Activated naive CD8-positive, alpha-beta T cell treated with anti-CD3 and anti-CD28 coated beads for 36 hours (primary cell): ENCODE measurements at regions not wholly inside any gene's neighbourhood (a gene's known extent, or its start where the extent isn't known, plus 50 kb on each side); places are given as distances from the start of the nearest gene placed in this dataset.

ENCODE experiments used
- DNase-seq: peaks from one replicate; pipeline ENCODE4 v3.0.0; 2021
- H3K27ac Mint-ChIP-seq: one replicate; pipeline ENCODE4 v1.8.0; 2022; ENCODE audit warnings: mild to moderate bottlenecking, moderate library complexity, mixed read lengths
- H3K27me3 Mint-ChIP-seq: one replicate; pipeline ENCODE4 v1.8.0; 2022; ENCODE audit warnings: mild to moderate bottlenecking, mixed read lengths
- H3K36me3 Mint-ChIP-seq: one replicate; pipeline ENCODE4 v1.8.0; 2021; ENCODE audit warnings: mild to moderate bottlenecking, mixed read lengths
- H3K4me1 Mint-ChIP-seq: one replicate; pipeline ENCODE4 v1.8.0; 2021; ENCODE audit warnings: mixed read lengths
- H3K4me3 Mint-ChIP-seq: one replicate; pipeline ENCODE4 v1.8.0; 2022; ENCODE audit warnings: mild to moderate bottlenecking, moderate library complexity, mixed read lengths
- H3K9me3 Mint-ChIP-seq: one replicate; pipeline ENCODE4 v1.8.0; 2022; ENCODE audit warnings: mixed read lengths

DNA sequence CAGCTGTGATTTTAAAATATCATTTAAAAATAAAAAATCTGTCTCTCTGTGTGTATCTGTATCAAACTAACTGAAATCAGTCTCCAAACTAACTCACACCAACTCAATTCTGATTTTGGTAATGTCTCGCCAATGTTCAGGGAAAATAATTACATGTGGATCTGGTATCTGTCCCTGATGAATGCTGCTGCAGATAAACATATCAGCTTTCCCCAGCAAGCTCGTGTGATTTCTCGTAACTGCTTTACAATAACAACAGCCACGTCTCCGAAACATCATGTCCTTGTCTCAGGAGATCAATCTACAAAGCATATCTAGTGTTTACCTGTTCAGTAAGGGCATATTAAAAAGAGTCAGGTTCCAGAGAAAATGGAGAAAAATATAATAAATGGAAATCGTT, 129.0 kb downstream of the IRS2 start:
- peaks cover 8% of the 10 kb centered on the region for H3K27me3 Mint-ChIP-seq
- no peaks in the 10 kb centered on the region for H3K4me1 Mint-ChIP-seq

DNA sequence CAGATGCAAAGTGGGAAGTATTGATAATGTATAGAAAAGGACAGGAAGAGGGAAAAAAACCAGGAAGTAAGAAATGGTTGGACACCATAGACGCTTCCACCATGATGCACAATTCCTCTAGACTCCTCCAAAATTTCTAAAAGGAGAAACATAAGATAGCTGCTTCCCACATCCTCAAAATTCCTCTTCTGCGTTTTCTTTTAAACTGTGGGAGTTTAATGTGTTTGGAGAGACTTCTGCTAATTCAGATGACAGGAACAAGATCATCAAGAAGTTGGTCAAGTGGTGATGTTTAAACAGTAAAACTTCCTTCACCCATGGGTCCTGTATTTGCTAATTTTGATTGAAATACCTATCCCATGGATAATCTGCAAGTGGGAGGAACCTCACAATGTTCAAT, 130.2 kb downstream of the IRS2 start:
- Mint-ChIP-seq H3K9me3 (no peaks in the 10 kb centered on the region), H3K36me3 (no peaks in the 10 kb centered on the region), H3K4me1 (no peaks in the 10 kb centered on the region), H3K27me3 (peaks cover 3% of the 10 kb centered on the region), H3K4me3 (no peak overlapping the region), H3K27ac (no peak overlapping the region)
- DNase-seq = no peak

More for the DNA sequence above, 129.0 kb downstream of the IRS2 start:
- Mint-ChIP-seq H3K36me3 (no peaks in the 10 kb centered on the region), H3K27ac (no peak overlapping the region), H3K9me3 (no peaks in the 10 kb centered on the region), H3K4me3 (no peak overlapping the region)
- no peak for DNase-seq

DNA sequence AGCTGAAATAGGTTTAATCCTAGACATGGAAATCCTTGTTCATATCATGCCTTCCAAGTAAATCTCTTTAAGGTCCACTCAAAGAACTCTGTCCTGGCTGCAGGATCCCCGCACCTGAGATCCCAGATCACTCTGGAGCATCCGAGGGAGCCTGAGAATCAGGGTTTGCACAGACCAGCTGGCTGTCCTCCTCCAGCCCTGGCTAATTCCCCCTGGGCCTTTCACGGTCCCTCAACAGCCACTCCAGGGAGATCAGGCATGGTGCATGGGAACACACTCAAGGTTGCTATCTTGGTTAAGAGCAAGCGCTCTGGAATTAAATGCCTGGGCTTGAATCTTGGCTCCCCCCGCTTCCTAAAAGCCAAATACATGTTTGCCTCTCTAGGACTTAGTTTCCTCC, 130.8 kb downstream of the IRS2 start:
- Mint-ChIP-seq H3K4me1 (no peaks in the 10 kb centered on the region), H3K9me3 (no peaks in the 10 kb centered on the region), H3K4me3 (no peak overlapping the region), H3K27me3 (peaks cover 3% of the 10 kb centered on the region), H3K27ac (no peak overlapping the region), H3K36me3 (no peaks in the 10 kb centered on the region)
- DNase-seq = no peak

DNA sequence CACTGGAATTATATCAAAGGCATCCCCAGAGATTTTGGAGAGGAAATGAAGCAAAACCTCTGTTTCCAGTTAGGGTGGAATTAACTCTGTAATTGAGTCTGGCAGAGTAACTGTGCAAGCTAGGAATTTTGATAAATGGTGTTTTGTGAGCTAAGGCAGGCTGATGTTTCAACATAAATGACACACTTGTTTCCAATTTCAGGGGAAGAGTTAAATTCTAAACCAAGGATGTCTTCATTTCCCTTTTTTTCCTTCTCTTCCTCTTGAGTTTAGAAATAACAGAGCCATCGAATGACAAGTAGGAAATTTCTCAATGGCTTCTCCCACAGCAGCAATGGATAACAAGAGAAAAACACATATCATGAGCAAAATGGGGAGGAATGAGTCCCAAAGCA, 131.2 kb downstream of the IRS2 start:
- Mint-ChIP-seq H3K4me1 (no peaks in the 10 kb centered on the region), H3K4me3 (no peak overlapping the region), H3K27me3 (peaks cover 3% of the 10 kb centered on the region), H3K36me3 (no peaks in the 10 kb centered on the region), H3K9me3 (no peaks in the 10 kb centered on the region), H3K27ac (no peak overlapping the region)
- DNase-seq = no peak

DNA sequence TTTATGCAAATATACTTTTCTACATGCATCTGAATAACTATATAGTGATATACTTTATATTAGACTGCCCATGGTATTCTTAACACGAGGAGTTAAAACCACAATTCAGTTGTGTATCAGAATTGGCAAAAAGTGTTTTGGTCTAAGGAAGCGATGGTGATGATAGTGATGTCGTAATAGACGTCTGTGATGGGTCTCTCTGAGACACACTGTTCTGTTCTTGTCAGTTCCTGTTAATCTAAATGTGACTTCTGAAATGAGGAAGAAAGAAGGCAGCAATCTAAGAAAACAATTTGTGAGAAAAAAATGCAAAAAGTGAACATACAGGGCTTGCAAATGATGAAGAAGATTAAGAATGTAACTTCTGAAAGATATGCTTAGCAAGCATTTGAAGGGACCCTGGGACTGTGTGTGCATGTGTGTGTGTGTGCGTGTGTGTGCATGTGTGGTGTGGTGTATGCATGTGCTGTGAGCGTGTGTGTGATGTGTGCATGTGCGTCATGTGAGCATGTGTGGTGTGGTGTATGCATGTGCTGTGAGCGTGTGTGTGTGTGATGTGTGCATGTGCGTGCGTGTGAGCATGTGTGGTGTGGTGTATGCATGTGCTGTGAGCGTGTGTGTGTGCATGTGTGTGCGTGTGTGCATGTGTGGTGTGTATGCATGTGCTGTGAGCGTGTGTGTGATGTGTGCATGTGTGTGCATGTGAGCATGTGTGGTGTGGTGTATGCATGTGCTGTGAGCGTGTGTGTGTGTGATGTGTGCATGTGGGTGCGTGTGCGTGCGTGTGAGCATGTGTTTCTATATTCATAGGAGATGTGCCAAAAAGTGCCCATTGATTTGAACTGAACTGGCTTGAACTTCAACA, 131.8 kb downstream of the IRS2 start:
- H3K36me3 Mint-ChIP-seq = no peaks in the 10 kb centered on the region
- DNase-seq = no peak
- H3K9me3 Mint-ChIP-seq = no peaks in the 10 kb centered on the region
- H3K4me3 Mint-ChIP-seq = no peak overlapping the region
- peaks cover 3% of the 10 kb centered on the region for H3K27me3 Mint-ChIP-seq
- no peak overlapping the region for H3K27ac Mint-ChIP-seq
- no peaks in the 10 kb centered on the region for H3K4me1 Mint-ChIP-seq

DNA sequence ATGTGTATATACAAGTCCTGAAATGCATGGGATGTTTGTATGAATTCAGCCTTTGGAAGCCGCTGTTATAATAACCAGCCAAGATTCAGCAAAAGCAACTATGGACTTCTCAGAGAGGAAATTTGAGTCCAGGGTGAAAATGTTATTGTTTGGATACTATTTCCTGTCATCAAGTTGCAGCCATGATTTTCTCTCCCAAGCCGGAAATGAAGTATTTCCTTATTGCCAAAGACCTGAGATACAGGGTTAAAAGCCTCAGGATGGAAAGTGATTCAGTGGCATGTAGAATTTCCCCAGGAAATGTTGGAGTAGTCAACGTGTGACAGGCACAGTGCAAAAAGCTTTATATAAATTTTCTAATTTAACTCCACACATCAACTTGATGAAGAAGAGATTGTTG, 133.9 kb downstream of the IRS2 start:
- Mint-ChIP-seq H3K9me3 (no peaks in the 10 kb centered on the region), H3K36me3 (no peaks in the 10 kb centered on the region), H3K4me1 (no peaks in the 10 kb centered on the region), H3K27ac (no peak overlapping the region), H3K4me3 (no peak overlapping the region), H3K27me3 (no peaks in the 10 kb centered on the region)
- DNase-seq = no peak

DNA sequence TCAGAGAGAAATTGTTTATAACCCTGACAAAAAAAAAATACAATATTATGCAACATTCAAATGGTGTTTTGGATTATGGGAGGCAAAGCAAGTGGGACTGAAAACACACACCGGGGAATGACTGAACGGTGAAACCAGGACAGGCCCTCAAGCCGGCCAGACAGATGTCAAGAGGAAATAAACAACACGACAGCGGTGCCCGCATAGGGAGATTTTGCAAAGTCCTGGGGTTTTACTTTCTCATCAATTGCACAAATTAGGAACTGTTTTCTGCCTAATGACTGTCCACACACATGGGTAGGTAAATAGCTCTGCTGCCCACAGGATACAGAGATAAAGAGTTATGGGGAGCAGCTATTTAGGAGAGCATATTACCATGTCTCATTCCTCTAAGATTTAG, 134.5 kb downstream of the IRS2 start:
- Mint-ChIP-seq H3K4me3 (no peak overlapping the region), H3K9me3 (no peaks in the 10 kb centered on the region), H3K36me3 (no peaks in the 10 kb centered on the region)

DNA sequence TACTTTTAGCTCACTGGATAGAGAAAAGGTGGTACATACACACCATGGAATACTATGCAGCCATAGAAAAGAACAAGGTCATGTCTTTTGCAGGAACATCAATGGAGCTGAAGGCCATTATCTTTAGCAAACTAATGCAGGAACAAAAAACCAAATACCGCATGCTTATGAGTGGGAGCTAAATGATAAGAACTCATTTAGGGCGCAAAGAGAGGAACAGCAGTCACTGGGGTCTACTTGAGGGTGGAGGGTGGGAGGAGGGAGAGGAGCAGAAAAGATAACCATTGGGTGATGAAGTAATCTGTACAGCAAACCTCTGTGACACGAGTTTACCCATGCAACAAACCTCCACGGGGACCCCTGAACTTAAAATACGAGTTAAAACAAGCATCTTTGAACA, 135.1 kb downstream of the IRS2 start:
- no peaks in the 10 kb centered on the region for H3K9me3 Mint-ChIP-seq
- H3K27me3 Mint-ChIP-seq = no peaks in the 10 kb centered on the region
- H3K36me3 Mint-ChIP-seq = no peaks in the 10 kb centered on the region
- no peak overlapping the region for H3K4me3 Mint-ChIP-seq
- H3K27ac Mint-ChIP-seq = no peak overlapping the region
- no peak for DNase-seq
- no peaks in the 10 kb centered on the region for H3K4me1 Mint-ChIP-seq

More for the DNA sequence above, 134.5 kb downstream of the IRS2 start:
- H3K27me3 Mint-ChIP-seq = no peaks in the 10 kb centered on the region
- no peaks in the 10 kb centered on the region for H3K4me1 Mint-ChIP-seq
- no peak for DNase-seq
- H3K27ac Mint-ChIP-seq = no peak overlapping the region

DNA sequence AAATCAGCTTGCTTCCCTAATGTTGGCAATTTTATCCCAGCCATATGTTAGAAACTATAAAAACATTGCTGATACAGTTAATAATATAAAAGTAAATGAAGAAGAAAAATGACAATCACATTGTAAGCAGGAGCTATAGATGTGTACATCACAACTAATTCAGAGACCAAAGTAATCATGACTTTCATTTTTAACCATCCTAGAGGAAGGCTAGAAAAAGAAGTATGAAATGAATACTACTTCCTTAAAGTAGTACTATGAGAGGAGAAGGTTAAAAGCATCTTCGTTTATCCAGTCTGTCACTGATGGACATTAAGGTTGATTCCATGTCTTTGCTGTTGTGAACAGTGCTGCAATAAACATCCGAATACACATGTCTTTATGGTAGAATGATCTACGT, 135.5 kb downstream of the IRS2 start:
- Mint-ChIP-seq H3K36me3 (no peaks in the 10 kb centered on the region), H3K27me3 (no peaks in the 10 kb centered on the region), H3K4me3 (no peak overlapping the region), H3K9me3 (no peaks in the 10 kb centered on the region), H3K27ac (no peak overlapping the region), H3K4me1 (no peaks in the 10 kb centered on the region)
- DNase-seq = no peak

DNA sequence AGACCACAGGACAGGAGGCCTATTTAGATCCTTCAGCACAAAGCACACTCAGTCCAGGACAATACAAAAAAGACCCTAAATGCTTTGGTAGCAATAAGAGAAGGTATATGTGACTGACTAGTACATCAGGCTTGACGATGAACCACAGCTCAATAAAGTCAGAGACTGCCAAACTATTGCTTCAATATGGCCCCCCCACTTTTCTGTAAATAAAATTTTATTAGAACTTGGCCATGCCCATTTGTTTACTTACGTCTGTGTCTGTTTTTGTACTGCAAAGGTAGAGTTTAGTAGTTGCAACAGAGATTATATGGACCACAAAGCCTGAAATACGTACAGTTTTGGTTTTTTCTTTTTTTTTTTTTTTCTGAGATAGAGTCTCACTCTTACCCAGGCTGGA, 136.7 kb downstream of the IRS2 start:
- Mint-ChIP-seq H3K4me1 (no peaks in the 10 kb centered on the region), H3K27ac (no peak overlapping the region), H3K36me3 (no peaks in the 10 kb centered on the region), H3K9me3 (no peaks in the 10 kb centered on the region), H3K27me3 (no peaks in the 10 kb centered on the region), H3K4me3 (no peak overlapping the region)
- no peak for DNase-seq

DNA sequence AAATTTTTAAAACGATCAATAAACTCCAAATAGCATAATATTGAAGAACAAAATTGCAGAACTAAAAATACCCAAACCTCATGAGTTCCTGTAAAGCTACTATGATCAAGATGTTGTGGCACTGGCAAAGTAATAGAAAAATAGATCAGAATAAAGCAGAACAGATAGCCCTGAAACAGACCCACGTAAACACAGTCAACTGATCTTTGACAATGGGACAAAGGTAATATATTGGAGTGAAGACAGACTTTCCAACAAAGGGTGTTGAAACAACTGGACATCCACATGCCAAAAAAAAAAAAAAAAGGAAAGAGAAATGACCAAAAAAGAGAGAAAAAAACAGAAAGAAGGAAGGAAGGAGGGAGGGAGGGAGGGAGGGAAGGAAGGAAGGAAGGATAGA, 138.7 kb downstream of the IRS2 start:
- Mint-ChIP-seq H3K27me3 (no peaks in the 10 kb centered on the region), H3K36me3 (no peaks in the 10 kb centered on the region), H3K4me3 (no peak overlapping the region), H3K9me3 (no peaks in the 10 kb centered on the region), H3K4me1 (no peaks in the 10 kb centered on the region), H3K27ac (no peak overlapping the region)
- DNase-seq = no peak

DNA sequence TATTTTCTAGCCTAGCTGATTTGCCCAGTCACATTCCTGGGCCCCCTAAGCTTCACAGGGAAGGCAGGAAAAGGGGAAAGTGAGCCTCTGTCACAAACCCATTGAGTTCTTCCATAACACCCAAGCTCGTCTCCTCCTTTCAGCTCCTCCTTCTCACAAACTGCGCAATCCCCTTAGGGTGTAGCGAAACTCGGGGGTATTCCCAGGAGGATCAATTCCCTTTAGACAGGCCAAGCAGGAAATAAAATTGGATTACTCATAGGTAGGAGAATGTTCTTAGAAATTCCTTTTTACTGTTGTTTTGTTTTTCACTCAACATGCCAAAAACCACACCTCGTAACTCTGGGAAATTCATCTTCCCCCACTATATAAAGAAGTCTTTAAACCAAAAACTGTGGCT, 139.3 kb downstream of the IRS2 start:
- no peak for DNase-seq
- Mint-ChIP-seq H3K27ac (no peak overlapping the region), H3K4me1 (no peaks in the 10 kb centered on the region), H3K27me3 (no peaks in the 10 kb centered on the region), H3K36me3 (no peaks in the 10 kb centered on the region), H3K4me3 (no peak overlapping the region), H3K9me3 (no peaks in the 10 kb centered on the region)

DNA sequence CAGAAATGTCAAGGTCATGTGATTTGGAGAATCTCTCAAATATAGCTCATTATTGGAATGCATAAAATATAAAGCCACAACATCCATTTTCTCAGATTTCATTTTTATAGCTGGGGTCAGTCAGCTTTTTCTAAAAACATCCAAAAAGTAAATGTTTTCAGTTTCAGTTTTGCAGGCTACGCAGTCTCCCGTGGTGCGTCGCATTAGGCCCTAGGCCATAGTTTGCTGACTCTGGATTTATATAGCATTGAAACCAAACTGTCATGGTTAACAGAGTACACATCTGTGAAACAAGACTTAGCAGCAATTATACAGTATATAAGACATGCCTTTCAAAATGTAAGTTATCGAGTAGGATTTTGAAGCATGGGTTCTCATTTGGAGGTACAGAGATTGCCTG, 140.0 kb downstream of the IRS2 start:
- DNase-seq = no peak
- no peaks in the 10 kb centered on the region for H3K4me1 Mint-ChIP-seq
- no peaks in the 10 kb centered on the region for H3K36me3 Mint-ChIP-seq
- H3K4me3 Mint-ChIP-seq = no peak overlapping the region
- H3K9me3 Mint-ChIP-seq = peaks cover 4% of the 10 kb centered on the region
- no peak overlapping the region for H3K27ac Mint-ChIP-seq
- no peaks in the 10 kb centered on the region for H3K27me3 Mint-ChIP-seq

DNA sequence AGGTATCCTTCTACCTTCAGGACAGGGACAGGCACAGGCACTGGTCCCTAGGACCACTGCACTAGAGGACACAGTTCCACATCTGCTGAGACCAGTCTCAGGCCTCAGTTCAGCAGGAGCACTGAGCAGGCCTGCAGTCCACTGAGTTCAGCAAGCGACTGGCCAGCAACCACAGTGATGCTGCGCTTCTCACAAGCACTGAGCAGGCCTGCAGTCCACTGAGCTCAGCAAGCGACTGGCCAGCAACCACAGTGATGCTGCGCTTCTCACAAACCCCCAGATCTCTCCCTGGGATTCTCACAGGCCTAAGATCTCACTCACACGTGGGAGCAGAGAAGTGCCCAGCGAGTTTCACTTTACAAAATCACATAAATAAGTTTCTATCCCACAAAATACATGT, 140.6 kb downstream of the IRS2 start:
- DNase-seq = no peak
- no peak overlapping the region for H3K27ac Mint-ChIP-seq
- no peaks in the 10 kb centered on the region for H3K4me1 Mint-ChIP-seq
- H3K36me3 Mint-ChIP-seq = peaks cover 1% of the 10 kb centered on the region
- no peak overlapping the region for H3K4me3 Mint-ChIP-seq
- H3K9me3 Mint-ChIP-seq = peaks cover 10% of the 10 kb centered on the region
- H3K27me3 Mint-ChIP-seq = no peaks in the 10 kb centered on the region

DNA sequence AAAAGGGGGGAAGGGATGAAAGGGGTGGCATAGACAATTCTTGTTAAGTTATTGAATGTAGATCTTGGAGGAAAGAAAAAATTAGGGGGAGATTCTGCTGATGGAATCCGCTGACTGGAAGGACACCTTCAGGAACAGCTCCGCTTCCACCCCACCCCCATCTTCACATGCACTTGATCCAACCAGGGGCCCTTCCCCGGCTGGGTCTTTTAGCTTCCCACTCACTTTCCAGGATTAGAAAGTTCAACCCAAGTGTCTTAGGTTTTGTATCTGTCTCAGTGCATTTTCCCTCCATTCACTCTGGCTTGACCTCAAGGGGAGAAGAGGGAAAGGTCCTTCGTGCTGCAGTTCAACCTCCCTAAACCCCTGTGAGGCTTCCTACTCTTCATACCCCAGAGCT, 141.4 kb downstream of the IRS2 start:
- no peak for DNase-seq
- Mint-ChIP-seq H3K4me1 (no peaks in the 10 kb centered on the region), H3K27me3 (no peaks in the 10 kb centered on the region), H3K27ac (no peak overlapping the region), H3K4me3 (no peak overlapping the region), H3K9me3 (peaks cover 17% of the 10 kb centered on the region), H3K36me3 (peaks cover 4% of the 10 kb centered on the region)

DNA sequence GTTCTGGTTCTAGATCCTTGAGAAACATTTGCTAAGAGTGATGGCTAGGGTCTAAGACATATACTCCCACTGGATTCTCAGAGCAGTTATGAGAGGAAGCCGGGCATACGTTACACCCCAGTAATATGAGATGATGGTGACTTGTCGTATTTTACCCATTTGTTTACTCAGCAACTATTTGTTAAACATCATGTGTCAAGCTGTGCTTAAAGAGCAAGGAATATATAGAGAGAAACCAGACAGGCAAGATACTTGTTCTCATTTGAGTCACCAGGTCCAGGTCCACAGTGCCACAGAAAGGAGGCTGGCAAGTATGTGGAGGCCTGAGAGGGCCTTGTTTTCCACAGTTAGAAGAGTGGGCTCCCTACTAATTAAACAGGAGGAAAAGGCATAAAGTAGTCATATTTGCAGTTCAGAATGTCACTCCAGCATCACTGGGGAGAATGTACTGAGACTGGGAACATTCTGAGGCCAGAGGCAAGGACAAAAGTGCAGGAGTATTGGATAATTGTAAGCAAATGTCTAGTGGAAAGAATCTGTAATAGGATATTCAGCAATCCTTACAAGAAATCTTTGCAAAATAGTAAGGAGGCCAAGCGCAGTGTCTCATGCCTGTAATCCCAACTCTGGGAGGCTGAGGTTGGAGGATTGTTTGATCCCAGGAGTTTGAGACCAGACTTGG, 142.2 kb downstream of the IRS2 start:
- Mint-ChIP-seq H3K9me3 (peaks cover 17% of the 10 kb centered on the region), H3K4me3 (no peak overlapping the region), H3K27me3 (no peaks in the 10 kb centered on the region), H3K27ac (no peak overlapping the region), H3K4me1 (no peaks in the 10 kb centered on the region), H3K36me3 (peaks cover 4% of the 10 kb centered on the region)
- no peak for DNase-seq
